Adrenal gland (tissue), 9 donors: ENCODE measurements at regions not wholly inside any gene's neighbourhood (a gene's known extent, or its start where the extent isn't known, plus 50 kb on each side); places are given as distances from the start of the nearest gene placed in this dataset.

Source experiments
- DNase-seq, 7 donors: peaks; one replicate each; pipeline ENCODE4 v3.0.0-alpha.2; 2019 to 2020
- H3K27ac ChIP-seq, 5 donors: fragments of 200-600 bp; sonication (generic) in 4 of 5; 1 replicate in 3 of 5; 2 replicates in 2 of 5; pipeline versions ENCODE4 v1.5.1 to v1.8.0; 2016 to 2020; ENCODE audit warnings: mild to moderate bottlenecking in 1 of 5
- H3K27me3 ChIP-seq: fragments of 200-600 bp; 2 replicates; pipeline ENCODE4 v1.8.0; 2021
- H3K36me3 ChIP-seq, 2 donors: fragments of 200-600 bp; replicated peaks in 1 of 2; 1 replicate in 1 of 2; 2 replicates in 1 of 2; pipeline versions ENCODE4 v1.5.1 to v1.8.0; 2018 to 2022
- H3K4me1 ChIP-seq, 2 donors: fragments of 200-600 bp; replicated peaks in 1 of 2; 1 replicate in 1 of 2; 2 replicates in 1 of 2; pipeline versions ENCODE4 v1.5.1 to v1.8.0; 2018 to 2021
- H3K4me3 ChIP-seq, 4 donors: fragments of 200-600 bp; sonication (generic) in 3 of 4; one replicate each; pipeline ENCODE4 v1.5.1; 2016 to 2018
- H3K9me3 ChIP-seq, 3 donors: fragments of 200-600 bp; sonication (generic) in 1 of 3; replicated peaks in 1 of 3; 1 replicate in 2 of 3; 2 replicates in 1 of 3; pipeline versions ENCODE4 v1.5.1 to v1.8.0; 2016 to 2021
- POLR2A ChIP-seq, 2 donors: fragments of 450-650 bp; IDR thresholded peaks; one replicate each; pipeline ENCODE4 v1.6.1; 2017; ENCODE audit warnings: antibody characterized with exemption in 2 of 2, mild to moderate bottlenecking in 2 of 2, moderate library complexity in 1 of 2
- WGBS, 4 donors: extraction: QIAGEN DNeasy Blood & Tissue Kit in 2 of 4; methylation state at CpG; one replicate each; pipeline versions ENCODE4 v1.1.5 to v1.1.7; 2013 to 2017; 5-methylcytosine and 5-hydroxymethylcytosine counted together
- intact Hi-C, 2 donors: fragments of 100-400 bp; cut with DNase I; formaldehyde crosslinking; loops; one replicate each; pipeline versions ENCODE4 v1.14.1 to v1.15.0; 2022 to 2023
- TF ChIP-seq, protein P1 (sequence below), 6 experiments: fragments of 450-650 bp in 4 of 6; fragments of 200-600 bp in 2 of 6; sonication (generic) in 1 of 6; IDR thresholded peaks; 1 replicate in 5 of 6; 2 replicates in 1 of 6; pipeline versions ENCODE4 v1.5.1 to v1.8.0; 2016 to 2021; ENCODE audit warnings: antibody characterized with exemption in 6 of 6, mild to moderate bottlenecking in 2 of 6, moderate library complexity in 1 of 6
- donor health status: healthy with polysubstance abuse.
- donor health status: Bipolar disorder and iron deficiency.
- donor health status: DM: yes; HTN: yes; CAD: no.
- donor health status: DM: no; HTN: no; CAD: no.
- donor health status: DM: no; HTN: no; CAD: no.

DNA sequence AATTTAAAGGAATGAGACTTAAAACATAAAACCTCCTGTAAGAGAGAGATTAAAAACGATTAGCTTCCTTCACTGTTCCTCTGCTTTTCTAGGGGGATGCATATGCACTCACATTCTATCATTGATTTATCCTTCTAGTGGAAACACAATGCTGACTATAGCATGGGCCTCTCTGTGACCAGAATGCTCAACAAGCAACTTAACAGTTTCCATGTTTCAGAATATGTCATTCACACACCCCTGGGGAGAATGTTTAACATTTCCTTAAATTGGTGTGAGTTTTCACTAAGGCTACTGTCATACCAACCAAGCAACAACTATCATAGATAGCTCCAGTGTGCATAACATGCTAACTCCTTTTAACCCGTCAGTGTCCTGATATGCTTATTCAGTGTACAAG lies 337.9 kb upstream of the GRM7 start:
- intact Hi-C loops: no loop called here
- WGBS, 4 donors: 43 to 72% (median 60%) methylated on average over 2 of the region's 2 CpGs
- no peak for TF ChIP-seq POLR2A (IDR thresholded peaks at IDR 0.05)
- TF ChIP-seq, protein P1, sequence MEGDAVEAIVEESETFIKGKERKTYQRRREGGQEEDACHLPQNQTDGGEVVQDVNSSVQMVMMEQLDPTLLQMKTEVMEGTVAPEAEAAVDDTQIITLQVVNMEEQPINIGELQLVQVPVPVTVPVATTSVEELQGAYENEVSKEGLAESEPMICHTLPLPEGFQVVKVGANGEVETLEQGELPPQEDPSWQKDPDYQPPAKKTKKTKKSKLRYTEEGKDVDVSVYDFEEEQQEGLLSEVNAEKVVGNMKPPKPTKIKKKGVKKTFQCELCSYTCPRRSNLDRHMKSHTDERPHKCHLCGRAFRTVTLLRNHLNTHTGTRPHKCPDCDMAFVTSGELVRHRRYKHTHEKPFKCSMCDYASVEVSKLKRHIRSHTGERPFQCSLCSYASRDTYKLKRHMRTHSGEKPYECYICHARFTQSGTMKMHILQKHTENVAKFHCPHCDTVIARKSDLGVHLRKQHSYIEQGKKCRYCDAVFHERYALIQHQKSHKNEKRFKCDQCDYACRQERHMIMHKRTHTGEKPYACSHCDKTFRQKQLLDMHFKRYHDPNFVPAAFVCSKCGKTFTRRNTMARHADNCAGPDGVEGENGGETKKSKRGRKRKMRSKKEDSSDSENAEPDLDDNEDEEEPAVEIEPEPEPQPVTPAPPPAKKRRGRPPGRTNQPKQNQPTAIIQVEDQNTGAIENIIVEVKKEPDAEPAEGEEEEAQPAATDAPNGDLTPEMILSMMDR (IDR thresholded peaks at IDR 0.05): no peak
- DNase-seq: no peak
- Histone ChIP-seq H3K4me3 (no peak overlapping the region), H3K27me3 (no peaks in the 10 kb centered on the region), H3K4me1 (no peaks in the 10 kb centered on the region), H3K36me3 (no peaks in the 10 kb centered on the region), H3K9me3 (no peaks in the 10 kb centered on the region), H3K27ac (no peak overlapping the region)

DNA sequence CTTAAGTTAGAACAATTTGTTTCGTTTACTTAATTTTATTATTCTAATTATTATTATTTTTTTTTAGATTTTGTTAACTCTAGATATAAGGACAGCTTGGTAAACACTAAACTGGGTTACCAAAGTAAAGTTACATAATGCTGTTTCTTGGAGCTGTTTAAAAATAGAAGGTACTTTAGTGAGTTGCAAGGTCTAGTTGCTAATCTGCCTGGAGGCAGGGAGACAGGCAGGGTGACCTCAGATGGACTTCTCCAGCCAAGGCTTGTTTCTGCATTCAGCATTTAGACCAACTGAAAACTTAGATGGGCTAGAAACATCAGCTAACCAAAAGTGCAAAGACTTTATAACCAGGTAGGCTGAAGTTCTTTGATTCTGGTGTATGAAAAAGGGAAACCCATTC lies 336.4 kb upstream of the GRM7 start:
- H3K27ac ChIP-seq: no peak overlapping the region
- TF ChIP-seq, protein P1 (IDR thresholded peaks at IDR 0.05): no peak
- TF ChIP-seq POLR2A (IDR thresholded peaks at IDR 0.05): no peak
- DNase-seq: no peak
- 50 to 71% (median 59%) methylated on average over 1 of the region's 1 CpG for WGBS, 4 donors
- no peaks in the 10 kb centered on the region for H3K4me1 ChIP-seq
- H3K9me3 ChIP-seq: no peaks in the 10 kb centered on the region
- no peak overlapping the region for H3K4me3 ChIP-seq
- intact Hi-C loops: no loop called here
- H3K36me3 ChIP-seq: no peaks in the 10 kb centered on the region
- no peaks in the 10 kb centered on the region for H3K27me3 ChIP-seq

DNA sequence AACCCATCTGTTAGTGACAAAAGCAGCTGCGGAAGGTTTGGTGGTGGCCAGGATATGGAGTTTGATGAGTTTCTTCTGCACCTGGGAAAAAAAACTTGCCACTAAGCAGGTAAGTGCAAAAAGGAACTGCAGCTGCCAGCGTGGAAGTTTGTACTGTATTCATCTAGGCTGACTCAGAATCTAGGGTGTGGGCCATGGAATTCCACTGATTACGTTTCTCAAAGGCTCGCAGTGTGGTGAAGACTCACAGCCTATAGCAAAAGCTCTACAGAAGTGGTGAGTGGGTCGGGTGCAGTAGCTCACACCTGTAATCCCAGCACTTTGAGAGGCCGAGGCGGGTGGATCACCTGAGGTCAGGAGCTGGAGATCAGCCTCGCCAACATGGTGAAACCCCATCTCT lies 334.6 kb upstream of the GRM7 start:
- H3K4me3 ChIP-seq: no peak overlapping the region
- H3K4me1 ChIP-seq: no peaks in the 10 kb centered on the region
- TF ChIP-seq, protein P1 (IDR thresholded peaks at IDR 0.05): no peak
- no peak for TF ChIP-seq POLR2A (IDR thresholded peaks at IDR 0.05)
- intact Hi-C loops: no loop called here
- WGBS, 4 donors: 71 to 92% (median 86%) methylated on average over 4 to 8 of the region's 8 CpGs
- H3K27ac ChIP-seq: no peak overlapping the region
- no peaks in the 10 kb centered on the region for H3K27me3 ChIP-seq
- no peaks in the 10 kb centered on the region for H3K9me3 ChIP-seq
- no peaks in the 10 kb centered on the region for H3K36me3 ChIP-seq
- no peak for DNase-seq

DNA sequence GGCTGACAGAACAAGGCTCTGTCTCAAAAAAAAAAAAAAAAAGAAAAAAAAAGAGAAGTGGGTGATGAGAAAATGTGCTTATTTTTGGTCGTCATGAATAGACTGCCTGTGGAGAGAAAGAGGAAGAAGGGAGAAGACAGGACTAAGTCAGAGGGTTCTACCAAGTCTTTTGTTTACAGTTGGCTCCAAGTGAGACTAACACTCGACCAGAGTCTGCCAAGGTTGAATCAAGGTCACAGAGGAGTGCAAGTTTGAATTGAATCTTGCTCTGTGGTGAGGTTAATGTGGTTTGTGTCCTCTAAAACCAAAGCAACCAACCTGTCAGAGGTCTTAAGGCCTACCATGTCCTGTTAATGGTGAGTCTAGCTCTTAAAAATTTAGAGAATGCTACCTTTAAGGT lies 334.1 kb upstream of the GRM7 start:
- TF ChIP-seq POLR2A (IDR thresholded peaks at IDR 0.05): no peak
- TF ChIP-seq, protein P1 (IDR thresholded peaks at IDR 0.05): no peak
- Histone ChIP-seq H3K27ac (no peak overlapping the region), H3K9me3 (no peaks in the 10 kb centered on the region), H3K4me1 (no peaks in the 10 kb centered on the region), H3K4me3 (no peak overlapping the region), H3K27me3 (no peaks in the 10 kb centered on the region), H3K36me3 (no peaks in the 10 kb centered on the region)
- 33 to 40% (median 38%) methylated on average over 2 of the region's 2 CpGs for WGBS, 4 donors
- DNase-seq: no peak
- intact Hi-C loops: no loop called here
